ENCODE measurements at regions not wholly inside any gene's neighbourhood (a gene's known extent, or its start where the extent isn't known, plus 50 kb on each side); places are given as distances from the start of the nearest gene placed in this dataset.
A peak's percentile ranks its signal among the peaks of the same experiment; 100 is the strongest.
"Not testable (repeated sequence)": the region's sequence is repeated elsewhere in the genome, so short reads cannot be mapped to it uniquely, and the experiment has no call there.

DNA sequence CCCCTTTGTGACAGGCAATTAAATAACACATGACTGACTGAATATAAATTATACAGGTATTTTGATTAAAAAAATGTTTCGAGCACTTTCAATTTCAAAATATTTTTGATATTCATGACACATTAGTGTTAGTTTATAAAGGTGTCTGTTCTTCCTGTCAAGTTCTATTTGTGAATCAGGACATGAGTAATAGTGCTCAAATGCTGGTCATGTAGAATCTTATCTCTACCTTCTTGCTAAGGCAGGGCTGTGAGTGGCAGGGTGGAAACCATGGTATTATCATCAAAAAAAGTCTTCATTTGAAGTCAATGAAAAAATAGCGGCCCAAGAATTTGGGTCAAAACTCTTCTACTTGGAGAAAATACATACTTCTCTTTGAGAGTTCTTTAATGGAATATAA is 250.2 kb downstream of the DACT1 start:
- no peak for DNase-seq

DNA sequence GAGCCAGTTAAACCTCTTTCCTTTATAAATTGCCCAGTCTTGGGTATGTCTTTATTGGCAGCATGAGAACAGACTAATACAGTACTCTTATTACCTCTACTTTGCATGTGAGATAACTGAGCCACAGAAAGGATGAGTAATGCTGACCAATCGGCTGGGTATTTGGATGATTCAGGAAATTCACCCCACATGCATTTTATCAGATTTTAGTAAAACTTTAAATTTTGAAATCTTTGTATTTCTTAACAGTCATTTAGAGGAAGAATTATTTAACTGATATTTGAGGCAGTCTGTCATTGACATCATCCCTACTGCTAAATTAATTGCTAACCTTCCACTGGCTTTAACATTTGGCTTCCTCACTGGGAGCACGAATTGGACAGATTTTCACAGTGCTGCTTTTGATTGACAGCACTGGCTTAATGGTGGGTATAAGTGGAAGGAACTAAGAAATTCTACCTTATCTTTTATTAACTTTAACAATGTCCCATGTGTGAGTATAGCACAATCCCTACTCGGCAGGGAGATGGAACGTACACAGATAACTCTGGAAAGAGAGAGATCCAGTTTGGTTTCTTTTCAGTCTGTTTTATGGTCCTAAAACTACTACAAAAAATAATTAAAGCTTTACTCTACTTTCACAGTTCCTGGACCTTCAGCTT is 261.0 kb downstream of the DACT1 start:
- no peak for DNase-seq

DNA sequence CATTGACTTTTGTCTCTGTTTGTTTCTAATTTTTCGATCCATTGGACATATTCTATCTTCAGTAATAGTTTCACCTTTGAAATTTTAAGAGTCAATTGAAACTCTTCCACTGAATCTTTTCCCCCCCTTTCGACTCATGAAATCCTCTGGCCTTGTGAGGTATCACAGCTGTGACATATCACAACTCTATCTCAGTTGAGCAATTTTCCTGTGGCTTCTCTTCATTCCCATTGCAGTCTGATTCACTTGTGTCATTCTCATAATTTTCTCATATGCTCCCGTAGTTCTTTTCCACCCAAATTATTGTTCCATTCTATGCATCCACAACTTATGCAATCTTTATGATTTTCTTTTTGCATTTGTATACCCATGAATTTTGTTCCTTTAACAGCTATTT is 261.6 kb downstream of the DACT1 start:
- DNase-seq = no peak

DNA sequence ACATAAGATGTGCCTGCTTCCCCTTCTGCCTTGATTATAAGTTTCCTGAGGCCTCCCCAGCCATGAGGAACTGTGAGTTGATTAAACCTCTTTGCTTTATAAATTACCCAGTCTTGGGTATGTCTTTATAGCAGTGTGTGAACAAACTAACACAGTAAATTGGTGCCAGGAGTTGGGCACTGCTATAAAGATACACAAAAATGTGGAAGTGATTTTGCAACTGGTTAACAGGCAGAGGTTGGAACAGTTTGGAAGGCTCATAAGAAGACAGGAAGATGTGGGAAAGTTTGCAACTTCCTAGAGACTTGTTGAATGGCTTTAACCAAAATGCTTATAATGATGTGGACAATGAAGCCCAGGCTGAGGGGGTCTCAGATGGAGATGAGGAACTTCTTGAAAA is 264.1 kb downstream of the DACT1 start:
- DNase-seq = no peak

DNA sequence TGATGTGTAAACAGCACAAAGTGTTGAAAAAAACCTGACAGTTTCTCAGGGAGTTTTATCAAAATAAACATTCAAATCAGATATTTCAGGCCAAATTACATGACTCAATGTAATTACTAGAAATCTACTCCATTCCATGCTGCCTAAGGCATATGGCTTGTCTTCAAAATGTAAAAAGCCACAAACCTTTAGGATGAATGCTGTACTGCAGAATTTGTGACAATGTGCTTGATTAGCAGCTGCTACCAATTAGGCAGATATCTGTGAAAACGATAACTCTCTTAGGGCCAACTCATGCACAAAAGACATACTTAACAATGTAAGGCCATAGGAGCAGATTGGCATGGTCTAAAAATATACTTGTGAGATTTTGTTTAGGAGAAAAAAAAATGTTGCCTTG is 267.0 kb downstream of the DACT1 start:
- DNase-seq = no peak

DNA sequence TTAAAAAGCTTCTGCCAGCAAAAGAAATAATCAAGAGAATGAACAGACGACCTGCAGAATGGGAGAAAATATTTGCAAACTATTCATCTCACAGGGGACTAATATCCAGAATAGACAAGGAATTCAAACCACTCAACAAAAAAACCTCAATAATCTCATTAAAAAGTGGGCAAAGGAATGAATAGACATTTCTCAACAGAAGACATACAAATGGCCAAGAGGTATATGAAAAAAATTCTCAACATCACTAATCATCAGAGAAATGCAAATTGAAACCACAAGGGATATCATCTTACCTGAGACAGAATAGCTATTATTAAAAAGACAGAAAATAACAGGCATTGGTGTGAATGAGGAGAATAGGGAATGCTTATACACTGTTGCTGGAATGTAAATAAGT is 270.0 kb downstream of the DACT1 start:
- DNase-seq = no peak

DNA sequence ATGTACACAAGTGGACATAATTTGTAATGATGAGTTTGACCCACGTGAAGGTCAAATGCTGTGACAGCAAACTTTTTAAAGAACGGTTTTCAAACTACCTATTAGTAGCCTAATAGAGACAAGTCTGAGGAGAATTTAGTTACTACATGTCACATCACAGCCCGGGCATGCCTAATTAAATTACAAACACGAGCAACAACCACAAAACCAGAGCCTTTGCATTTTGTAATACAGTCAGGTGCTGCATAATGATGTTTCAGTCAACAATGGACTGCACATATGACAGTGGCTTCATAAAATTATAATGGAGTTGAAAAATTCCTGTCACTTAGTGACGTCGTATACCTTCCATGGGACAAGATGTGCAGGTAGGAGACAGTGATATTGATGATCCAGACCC is 274.5 kb downstream of the DACT1 start:
- no peak for DNase-seq

DNA sequence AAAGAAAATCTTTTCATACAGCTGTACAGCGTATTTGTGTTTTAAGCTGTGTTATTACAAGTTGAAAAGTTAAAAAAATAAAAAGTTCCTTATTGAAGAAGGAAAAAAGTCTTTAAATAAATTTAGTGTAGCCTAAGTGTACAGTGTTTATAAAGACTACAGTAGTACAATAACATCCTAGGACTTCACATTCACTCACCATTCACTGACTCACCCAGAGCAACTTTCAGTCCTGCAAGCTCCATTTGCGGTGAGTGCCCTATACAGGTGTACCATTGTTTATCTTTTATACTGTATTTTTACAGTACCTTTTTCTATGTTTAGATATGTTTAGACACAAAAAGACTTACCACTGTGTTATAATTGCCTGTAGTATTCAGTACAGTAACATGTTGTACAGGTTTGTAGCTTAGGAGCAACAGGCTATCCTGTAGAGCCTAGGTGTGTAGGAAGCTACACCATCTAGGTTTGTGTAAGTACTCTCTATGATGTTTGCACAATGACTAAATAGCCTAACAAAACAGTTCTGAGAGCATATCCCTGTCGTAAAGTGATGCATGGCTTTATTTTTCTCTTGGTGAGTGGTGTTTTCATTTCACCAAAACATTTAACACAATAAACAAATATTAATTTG is 275.2 kb downstream of the DACT1 start:
- DNase-seq = no peak

DNA sequence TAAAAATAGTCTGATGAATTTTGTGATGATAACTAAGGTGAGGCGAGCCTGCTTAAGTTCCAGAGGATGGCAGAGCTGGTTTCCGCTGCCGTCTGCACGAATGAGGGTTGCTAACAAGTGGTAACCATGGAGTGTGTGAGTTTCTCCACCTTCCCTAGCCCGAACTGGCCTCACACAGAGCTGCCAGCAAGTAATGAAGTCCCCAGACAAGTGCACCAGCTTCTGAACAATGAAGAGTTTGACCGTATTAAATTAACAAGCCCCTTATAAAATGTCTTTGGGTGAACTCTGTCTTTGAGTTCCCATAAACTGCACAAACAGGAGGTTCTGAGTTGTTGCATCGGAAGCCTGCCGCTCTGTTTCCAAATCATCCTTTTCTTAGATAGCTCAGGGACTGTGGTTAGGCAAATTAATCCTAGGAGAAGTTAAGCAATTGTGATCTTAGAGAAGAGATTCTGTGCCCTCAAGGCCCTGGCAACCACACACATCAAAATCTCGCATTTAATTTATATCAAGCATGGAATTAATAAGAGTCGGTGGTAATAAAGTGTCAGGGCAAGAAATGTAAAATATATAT is 274.1 kb upstream of the DAAM1 start:
- no peak for DNase-seq

DNA sequence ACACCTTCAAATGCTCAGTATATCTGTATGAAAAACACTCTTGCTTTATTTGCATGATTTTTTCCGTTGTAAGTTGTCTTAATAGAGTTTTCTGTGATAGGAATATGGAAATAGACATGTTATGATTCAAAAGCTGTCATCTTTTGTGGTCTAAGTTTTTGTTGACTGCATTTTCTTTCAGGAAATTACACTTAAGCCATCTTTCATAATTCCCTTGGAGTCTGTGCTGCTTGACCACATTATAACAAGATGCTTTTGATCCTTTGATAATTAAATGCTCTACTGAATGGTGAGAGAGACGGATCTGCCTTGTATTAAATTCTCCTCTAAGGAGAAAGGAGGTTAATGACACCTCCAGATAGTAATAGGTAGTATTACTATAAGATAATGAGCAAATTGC is 272.8 kb upstream of the DAAM1 start:
- no peak for DNase-seq

DNA sequence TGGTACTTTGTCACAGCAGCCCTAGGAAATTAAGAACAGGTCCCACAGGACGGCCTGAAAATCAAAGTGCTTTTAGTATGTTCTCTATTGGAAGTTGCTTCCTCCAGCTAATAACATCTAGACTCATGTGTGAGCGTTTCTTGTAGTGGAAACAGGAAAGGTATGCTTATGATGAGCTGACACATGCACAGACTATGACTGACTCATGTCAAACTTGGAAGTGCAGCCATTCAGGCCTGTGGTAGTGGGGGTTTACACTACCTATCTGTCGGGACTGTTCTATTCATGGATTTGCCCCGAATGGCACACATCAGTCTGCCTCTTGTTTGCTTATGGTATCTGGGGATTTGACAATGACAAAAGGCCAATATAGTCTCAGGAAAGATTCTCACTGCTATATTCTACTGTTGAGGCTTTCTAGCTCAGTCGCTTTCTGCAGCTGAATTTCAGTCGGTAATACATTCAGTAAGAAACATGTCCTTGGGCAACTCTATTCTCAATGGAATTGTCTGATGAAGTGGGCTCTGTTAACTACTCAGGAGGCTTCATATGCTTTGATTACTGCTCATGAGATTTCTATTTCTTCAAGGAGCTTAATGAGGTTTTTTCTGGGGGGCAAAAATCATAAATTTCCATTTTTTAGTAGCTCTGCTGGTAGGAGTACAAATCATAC is 270.3 kb upstream of the DAAM1 start:
- no peak for DNase-seq

DNA sequence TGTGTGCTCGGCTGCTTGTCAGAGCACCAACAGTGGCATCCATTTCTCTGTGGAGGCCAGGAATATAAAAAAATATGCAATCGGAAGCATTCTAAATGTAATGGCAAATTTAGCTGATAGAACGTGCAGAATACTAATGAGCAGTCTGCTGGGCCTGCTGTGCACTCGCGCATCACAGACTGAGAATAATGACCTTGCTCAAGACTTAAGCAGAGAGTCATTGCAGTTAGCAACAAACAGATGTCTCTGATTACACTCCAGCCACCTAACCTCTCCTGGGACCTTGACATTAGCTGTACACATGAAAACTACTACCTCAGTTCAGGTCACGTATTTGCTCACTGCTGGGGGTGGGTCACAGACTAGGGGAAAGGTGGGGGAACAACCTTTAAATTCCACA is 269.2 kb upstream of the DAAM1 start:
- DNase-seq = peak; percentile 36

DNA sequence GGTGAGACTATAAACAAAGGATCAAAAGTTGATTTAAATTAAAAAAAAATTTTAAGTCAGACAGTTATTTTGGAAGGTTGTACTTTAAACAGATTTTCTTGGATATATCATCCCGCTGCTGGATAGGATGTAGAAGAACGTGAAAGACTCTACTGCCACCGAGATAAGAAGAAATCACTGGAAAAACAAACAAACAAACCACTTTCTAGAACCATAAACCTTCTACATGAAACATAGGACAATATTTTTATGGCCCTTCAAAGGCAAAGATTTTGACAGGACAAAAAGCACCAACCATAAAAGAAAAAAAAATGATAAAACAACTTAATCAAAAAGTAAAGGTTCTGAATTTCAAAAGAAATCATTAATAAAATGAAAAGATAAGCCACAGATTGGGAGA is 268.2 kb upstream of the DAAM1 start:
- DNase-seq = no peak

DNA sequence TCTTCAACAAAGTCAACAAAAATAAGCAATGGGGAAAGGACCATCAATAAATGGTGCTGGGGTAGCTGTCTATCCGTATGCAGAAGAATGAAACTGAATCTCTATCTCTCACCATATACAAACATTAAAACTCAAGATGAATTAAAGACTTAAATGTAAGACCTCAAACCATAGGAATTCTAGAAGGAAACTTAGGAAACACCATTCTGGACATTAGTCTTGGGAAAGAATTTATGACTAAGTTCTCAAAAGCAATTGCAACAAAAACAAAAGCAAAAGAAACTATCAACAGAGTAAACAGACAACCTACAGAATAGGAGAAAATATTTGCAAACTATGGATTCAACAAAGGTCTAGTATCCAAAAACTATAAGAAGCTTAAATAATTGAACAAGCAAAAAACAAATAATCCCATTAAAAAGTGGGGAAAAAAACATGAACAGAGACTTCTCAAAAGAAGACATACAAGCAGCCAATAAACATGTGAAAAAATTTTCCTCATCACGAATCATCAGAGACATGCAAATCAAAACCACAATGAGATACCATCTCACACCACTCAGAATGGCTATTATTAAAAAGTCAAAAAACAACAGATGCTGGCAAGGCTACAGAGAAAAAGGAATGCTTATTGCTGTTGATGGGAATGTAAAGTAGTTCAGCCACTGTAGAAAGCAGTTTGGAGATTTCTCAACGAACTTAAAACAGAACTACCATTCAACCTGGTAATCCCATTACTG is 266.1 kb upstream of the DAAM1 start:
- DNase-seq = not testable (repeated sequence)

DNA sequence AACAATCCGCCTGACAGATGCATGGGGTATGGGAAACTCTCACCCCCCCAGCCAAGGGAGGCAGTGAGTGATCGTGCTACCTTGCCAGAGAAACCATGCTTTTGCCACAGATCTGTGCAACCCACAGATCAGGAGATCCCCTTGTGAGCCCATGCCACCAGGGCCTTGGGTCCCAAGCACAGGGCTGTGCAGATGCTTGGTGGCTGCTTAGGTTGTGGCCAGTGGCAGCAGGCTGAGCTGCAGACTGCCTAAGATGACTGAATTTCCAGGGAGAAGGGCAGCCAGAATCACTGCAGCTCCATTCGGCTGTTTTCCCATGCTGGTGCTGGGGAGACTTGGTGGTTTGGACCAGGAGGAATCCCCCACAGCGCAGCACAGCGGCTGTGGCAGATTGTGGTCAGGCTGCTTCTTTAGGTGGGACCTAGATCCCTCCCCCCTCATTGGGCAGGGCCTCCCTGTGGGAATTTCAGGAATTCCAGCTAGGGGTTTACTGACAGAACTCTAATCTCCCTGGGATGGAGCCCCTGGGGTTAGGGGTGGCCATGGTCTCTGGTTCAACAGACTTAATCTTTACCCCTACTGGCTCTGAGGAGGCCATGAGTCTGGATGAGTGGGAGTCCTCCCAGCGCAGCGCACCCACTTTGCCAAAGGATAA is 264.6 kb upstream of the DAAM1 start:
- no peak for DNase-seq

DNA sequence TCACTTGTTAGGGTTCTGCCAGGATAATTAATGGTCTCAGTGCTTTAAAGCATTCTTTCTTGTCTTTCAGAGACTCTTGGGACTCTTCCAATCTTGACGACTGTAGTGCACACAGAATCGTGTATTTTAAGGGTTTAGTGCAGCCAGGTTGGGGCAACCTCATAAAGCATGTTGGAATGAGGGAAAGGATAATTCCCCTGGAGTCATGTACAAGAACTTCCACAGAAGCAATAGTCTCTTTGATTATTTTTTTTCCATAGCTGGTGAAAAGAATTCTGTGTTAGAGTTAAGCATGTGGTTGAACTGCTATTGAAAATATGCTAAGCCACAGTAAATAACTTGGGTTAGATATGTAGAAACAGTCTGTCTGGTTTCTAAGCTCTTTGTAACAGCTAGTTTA is 246.8 kb upstream of the DAAM1 start:
- peak; percentile 53 for DNase-seq

DNA sequence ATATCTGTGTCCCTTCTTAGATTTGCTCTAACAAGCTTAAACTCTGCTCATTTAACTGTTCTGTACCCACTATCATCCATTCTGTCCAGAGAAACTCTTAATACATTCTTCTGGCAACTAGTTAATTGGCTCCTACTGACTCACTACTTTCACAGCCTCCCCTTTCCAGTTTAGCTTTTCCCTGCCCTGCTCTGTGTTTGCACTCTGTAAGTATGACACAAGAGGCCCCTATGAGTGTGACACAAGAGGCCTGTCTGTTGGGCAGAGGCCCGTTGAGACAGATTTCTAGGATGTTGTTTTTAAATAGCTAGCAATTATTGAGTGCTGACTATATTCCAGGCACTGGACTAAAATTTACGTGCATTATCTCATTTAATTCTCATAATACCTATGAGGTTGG is 246.0 kb upstream of the DAAM1 start:
- DNase-seq = no peak

DNA sequence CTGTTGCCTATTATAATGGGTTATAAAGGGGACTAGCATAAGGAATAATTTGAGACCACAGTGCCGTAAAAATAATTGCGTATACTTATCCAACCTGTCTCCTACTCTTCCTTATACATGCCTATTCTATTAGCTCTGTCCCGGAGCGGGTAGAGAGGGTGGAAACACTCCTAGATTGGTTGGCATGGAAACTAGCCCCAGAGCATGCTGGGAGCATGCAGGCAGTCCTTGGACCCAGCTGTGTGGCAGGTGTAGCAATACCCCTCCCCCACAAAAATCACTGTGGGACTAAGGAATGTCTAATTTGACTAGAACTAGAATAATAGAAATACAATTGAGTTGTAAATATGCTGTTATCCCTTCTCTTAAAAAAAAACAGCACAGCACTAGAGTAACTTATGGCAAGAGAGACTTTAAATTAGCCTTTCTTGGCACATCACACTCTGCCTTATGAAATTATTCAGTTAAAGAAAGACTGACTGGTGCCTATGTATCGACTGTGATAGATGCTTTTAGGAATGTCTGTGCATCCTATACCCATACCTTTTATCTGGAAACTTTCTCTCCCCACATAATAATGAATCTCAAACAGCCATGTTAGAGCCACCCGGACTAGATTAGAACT is 244.0 kb upstream of the DAAM1 start:
- no peak for DNase-seq

DNA sequence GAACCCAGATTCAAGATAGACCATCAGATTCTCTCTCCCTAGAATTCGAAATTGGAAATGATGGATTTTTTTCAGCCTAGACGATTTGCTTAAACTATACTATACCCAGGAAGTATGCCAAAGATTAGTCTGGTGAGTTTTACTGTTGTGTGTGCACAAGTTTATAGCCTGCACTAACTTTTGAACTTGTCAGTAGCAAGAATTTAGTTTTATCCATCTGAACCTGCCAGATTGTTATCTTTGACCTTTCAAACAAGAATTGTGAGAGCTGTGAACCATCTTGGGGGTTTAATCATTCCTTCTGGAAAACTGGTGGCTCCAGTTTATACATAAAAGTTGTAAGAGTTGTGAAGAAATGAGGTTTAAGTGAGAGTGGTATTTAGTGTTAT is 243.5 kb upstream of the DAAM1 start:
- DNase-seq = no peak

DNA sequence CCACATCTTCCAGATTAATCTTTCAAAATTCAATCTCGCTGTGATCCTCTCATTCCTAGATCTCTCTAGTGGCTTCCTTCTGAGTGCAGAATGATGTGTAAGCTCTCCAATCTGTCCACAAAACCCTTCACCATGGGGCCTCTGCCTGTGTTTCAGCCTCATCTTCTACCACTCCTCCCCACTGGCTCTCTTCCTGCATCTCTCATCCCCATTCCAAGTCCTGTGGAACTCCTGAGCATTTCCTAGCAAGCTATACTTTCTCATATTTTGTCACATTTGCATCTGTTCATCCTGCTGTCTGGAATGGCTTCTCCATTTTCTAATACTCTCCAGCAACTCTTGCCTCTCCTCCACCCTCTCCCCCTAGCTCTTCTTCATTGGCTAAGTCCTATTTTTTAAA is 242.0 kb upstream of the DAAM1 start:
- DNase-seq = no peak

DNA sequence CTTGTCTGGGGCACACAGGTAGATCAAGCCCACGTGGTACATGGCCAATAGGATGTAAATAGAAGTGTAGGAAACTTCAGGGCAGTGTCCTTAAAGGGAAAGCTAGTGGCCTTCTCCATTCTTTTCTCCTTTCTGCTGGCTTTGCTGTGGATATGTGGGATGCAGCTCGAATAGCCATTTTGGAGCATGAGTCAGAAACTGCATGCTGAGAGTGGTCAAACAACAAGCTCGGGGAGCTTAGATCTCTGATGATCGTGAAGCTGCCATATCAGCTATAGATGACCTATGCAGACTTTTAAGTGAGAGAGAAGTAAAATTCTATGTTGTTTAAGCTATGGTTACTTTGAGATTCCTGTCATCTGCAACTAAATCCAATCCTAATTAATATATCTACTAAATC is 241.3 kb upstream of the DAAM1 start:
- DNase-seq = no peak

Data from renal pelvis (tissue), 1 donor.